Activated CD8-positive, alpha-beta T cell treated with anti-CD3 and anti-CD28 coated beads, Interleukin-2, amount 10 ng/mL, durations not matched to agents 7 days and 5 days (primary cell): ENCODE measurements at regions not wholly inside any gene's neighbourhood (a gene's known extent, or its start where the extent isn't known, plus 50 kb on each side); places are given as distances from the start of the nearest gene placed in this dataset.

Experiments used
- ATAC-seq: fragments of 150-1000 bp; cut with Tn5 transposase; one replicate; pipeline ENCODE4 v1.10.0; 2021; ENCODE audit warnings: moderate library complexity
- CTCF ChIA-PET: fragments of 350-600 bp; sonication (Branson Sonifier 250); formaldehyde crosslinking; loops from one replicate; lab custom pipeline; 2021; ENCODE audit warnings: antibody characterized with exemption; lab: Charles Lee
- POLR2A ChIA-PET: fragments of 350-600 bp; sonication (Branson Sonifier 250); formaldehyde crosslinking; loops from one replicate; lab custom pipeline; 2021; ENCODE audit warnings: antibody characterized with exemption; lab: Charles Lee
- DNase-seq: peaks from one replicate; pipeline ENCODE4 v3.0.0-alpha.2; 2020
- H3K27ac Mint-ChIP-seq: one replicate; pipeline ENCODE4 v1.8.0; 2021; ENCODE audit warnings: mild to moderate bottlenecking, mixed read lengths
- H3K27me3 Mint-ChIP-seq: one replicate; pipeline ENCODE4 v1.8.0; 2021; ENCODE audit warnings: low read depth, mixed read lengths
- H3K36me3 Mint-ChIP-seq: one replicate; pipeline ENCODE4 v1.8.0; 2021; ENCODE audit warnings: low read depth, mixed read lengths
- H3K4me1 Mint-ChIP-seq: one replicate; pipeline ENCODE4 v1.8.0; 2021; ENCODE audit warnings: low read depth, mixed read lengths
- H3K4me3 Mint-ChIP-seq: one replicate; pipeline ENCODE4 v1.8.0; 2021; ENCODE audit warnings: mild to moderate bottlenecking, mixed read lengths
- H3K9me3 Mint-ChIP-seq: one replicate; pipeline ENCODE4 v1.8.0; 2022; ENCODE audit warnings: mixed read lengths; ENCODE audit not compliant: insufficient read depth

DNA sequence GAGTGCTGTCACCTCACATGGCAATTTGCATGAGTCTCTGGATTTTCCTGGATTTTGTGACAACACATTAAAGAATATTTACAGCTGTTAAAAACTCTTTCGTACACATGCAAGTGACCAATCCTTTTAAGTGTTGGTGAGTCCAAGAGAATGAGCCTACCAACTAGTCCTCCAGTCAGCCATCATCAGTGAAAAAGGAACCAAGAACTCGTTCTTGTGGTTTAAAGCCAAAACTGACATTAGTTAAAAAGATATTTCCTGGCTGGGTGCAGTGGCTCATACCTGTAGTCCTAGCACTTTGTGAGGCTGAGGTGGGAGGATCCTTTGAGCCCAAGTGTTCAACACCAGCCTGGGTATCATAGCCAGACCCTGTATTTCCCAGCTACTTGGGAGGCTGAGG is 215.4 kb upstream of the ITGA4 start:
- peaks cover 28% of the 10 kb centered on the region for H3K36me3 Mint-ChIP-seq
- no peak overlapping the region for H3K4me3 Mint-ChIP-seq
- H3K4me1 Mint-ChIP-seq, result peaks cover 41% of the 10 kb centered on the region
- no peak for DNase-seq
- ATAC-seq, result peak; percentile 67
- CTCF ChIA-PET, result interaction anchor here (0.9 to 1.6 kb wide), 4 partner anchors 19 to 137 kb away, joined by 3 to 4 read pairs (median 3); no protein-coding TSS in a partner anchor
- H3K9me3 Mint-ChIP-seq, result no peaks in the 10 kb centered on the region
- H3K27ac Mint-ChIP-seq, result peak overlapping the region; percentile 51
- POLR2A ChIA-PET, result interaction anchor here (1.3 kb wide), 1 partner anchor 137 kb away, joined by 3 read pairs; no protein-coding TSS in a partner anchor
- no peaks in the 10 kb centered on the region for H3K27me3 Mint-ChIP-seq

DNA sequence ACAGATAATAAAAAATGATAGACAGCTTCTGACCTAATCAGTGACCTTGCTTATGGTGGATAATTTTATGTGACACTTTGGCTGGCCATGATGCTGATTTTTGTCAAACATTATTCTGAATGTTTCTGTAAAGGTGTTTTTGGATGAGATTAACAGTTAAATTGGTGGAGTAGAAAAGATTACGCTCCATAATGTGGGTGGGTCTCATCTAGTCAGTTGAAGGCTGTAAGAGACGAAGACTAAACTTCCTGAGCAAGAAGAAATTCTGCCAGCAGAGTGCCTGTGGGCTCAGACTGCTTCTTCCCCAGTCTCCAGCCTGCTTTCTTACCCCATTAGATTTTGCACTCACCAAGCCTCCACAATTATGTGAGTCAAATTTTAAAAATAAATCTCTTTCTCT is 214.9 kb upstream of the ITGA4 start:
- no peak overlapping the region for H3K27ac Mint-ChIP-seq
- no peaks in the 10 kb centered on the region for H3K9me3 Mint-ChIP-seq
- ATAC-seq (no peak), DNase-seq (no peak)
- peaks cover 36% of the 10 kb centered on the region for H3K4me1 Mint-ChIP-seq
- peaks cover 25% of the 10 kb centered on the region for H3K36me3 Mint-ChIP-seq
- no peak overlapping the region for H3K4me3 Mint-ChIP-seq
- ChIA-PET CTCF (interaction anchor here (0.9 to 1.3 kb wide), 3 partner anchors 18 to 137 kb away, joined by 3 to 4 read pairs (median 3); no protein-coding TSS in a partner anchor), POLR2A (no interaction called here)
- no peaks in the 10 kb centered on the region for H3K27me3 Mint-ChIP-seq

- ATAC-seq (no peak), DNase-seq (no peak)
- no peak overlapping the region for H3K27ac Mint-ChIP-seq
- no peak overlapping the region for H3K4me3 Mint-ChIP-seq
- H3K36me3 Mint-ChIP-seq, result peaks cover 25% of the 10 kb centered on the region
- no peaks in the 10 kb centered on the region for H3K9me3 Mint-ChIP-seq
- no peaks in the 10 kb centered on the region for H3K27me3 Mint-ChIP-seq
- peaks cover 36% of the 10 kb centered on the region for H3K4me1 Mint-ChIP-seq
- CTCF ChIA-PET, result interaction anchor here (1.1 kb wide), 1 partner anchor 138 kb away, joined by 3 read pairs; no protein-coding TSS in a partner anchor
- POLR2A ChIA-PET, result interaction anchor here (0.7 kb wide), 1 partner anchor 9 kb away, joined by 3 read pairs; no protein-coding TSS in a partner anchor
These were observed 213.9 kb upstream of the ITGA4 start for GRCh38 chr2:181243319-181243718.

DNA sequence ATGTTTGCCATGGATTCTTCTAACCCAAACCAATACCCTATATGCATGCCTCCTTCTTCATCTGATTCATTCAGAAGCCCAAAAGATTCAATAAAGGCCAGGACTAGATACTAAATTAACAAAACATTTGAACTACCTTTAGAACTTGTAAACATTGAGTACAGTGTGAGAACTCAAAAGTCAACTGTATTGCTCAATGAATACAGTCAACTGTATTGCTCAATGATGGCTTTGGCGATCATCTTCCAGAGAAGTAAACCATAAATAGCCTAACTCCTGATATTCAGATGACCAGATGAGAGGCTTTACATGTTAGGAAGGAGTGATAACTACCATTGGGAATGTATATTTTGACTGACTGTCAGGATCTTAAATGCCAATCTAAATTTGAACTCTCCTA is 206.5 kb upstream of the ITGA4 start:
- Mint-ChIP-seq H3K9me3 (peaks cover 4% of the 10 kb centered on the region), H3K36me3 (peaks cover 19% of the 10 kb centered on the region), H3K4me1 (peaks cover 16% of the 10 kb centered on the region), H3K4me3 (no peak overlapping the region), H3K27ac (no peak overlapping the region), H3K27me3 (no peaks in the 10 kb centered on the region)
- DNase-seq (no peak), ATAC-seq (no peak)
- ChIA-PET POLR2A (no interaction called here), CTCF (no interaction called here)

- peaks cover 16% of the 10 kb centered on the region for H3K4me1 Mint-ChIP-seq
- DNase-seq (no peak), ATAC-seq (no peak)
- POLR2A ChIA-PET, result interaction anchor here (0.6 kb wide), 1 partner anchor 9 kb away, joined by 3 read pairs; no protein-coding TSS in a partner anchor
- H3K27ac Mint-ChIP-seq, result no peak overlapping the region
- no peaks in the 10 kb centered on the region for H3K27me3 Mint-ChIP-seq
- peaks cover 15% of the 10 kb centered on the region for H3K36me3 Mint-ChIP-seq
- CTCF ChIA-PET, result interaction anchor here (1.1 kb wide), 1 partner anchor 12 kb away, joined by 3 read pairs; no protein-coding TSS in a partner anchor
- peaks cover 8% of the 10 kb centered on the region for H3K9me3 Mint-ChIP-seq
- H3K4me3 Mint-ChIP-seq, result no peak overlapping the region
These were observed 204.7 kb upstream of the ITGA4 start for GRCh38 chr2:181252262-181253148.

- ATAC-seq (no peak), DNase-seq (no peak)
- H3K9me3 Mint-ChIP-seq, result peaks cover 8% of the 10 kb centered on the region
- ChIA-PET POLR2A (no interaction called here), CTCF (interaction anchor here (1.1 to 1.3 kb wide), 2 partner anchors 9 to 13 kb away, joined by 3 to 4 read pairs; no protein-coding TSS in a partner anchor)
- H3K4me1 Mint-ChIP-seq, result peaks cover 16% of the 10 kb centered on the region
- H3K27ac Mint-ChIP-seq, result no peak overlapping the region
- no peak overlapping the region for H3K4me3 Mint-ChIP-seq
- no peaks in the 10 kb centered on the region for H3K27me3 Mint-ChIP-seq
- peaks cover 11% of the 10 kb centered on the region for H3K36me3 Mint-ChIP-seq
These were observed 203.7 kb upstream of the ITGA4 start for GRCh38 chr2:181253438-181253837.

DNA sequence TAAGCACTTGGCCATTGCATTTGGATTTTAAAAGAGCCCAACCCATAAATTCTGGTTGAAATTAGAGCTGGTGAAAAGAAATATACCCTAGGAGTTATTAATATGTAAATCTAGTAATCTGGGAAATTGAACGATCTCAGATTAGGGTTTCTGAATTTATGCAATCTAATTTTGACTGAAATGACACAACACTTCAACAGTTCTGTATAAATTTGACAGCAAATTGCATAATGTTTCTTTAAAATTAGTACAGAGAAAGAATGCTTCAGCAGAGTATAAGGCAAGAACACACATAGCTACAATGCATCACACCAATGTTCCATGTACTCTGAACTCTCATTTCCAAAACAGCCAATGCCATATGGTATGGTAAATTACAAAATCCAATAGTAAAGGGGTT is 201.5 kb upstream of the ITGA4 start:
- Mint-ChIP-seq H3K27me3 (no peaks in the 10 kb centered on the region), H3K27ac (no peak overlapping the region), H3K4me1 (peaks cover 16% of the 10 kb centered on the region), H3K36me3 (peaks cover 11% of the 10 kb centered on the region), H3K4me3 (no peak overlapping the region), H3K9me3 (peaks cover 4% of the 10 kb centered on the region)
- DNase-seq, result no peak
- ATAC-seq, result no peak
- POLR2A ChIA-PET, result interaction anchor here (1.0 kb wide), 1 partner anchor 69 kb away, joined by 3 read pairs; no protein-coding TSS in a partner anchor
- CTCF ChIA-PET, result interaction anchor here (1.1 to 1.2 kb wide), 2 partner anchors 12 to 21 kb away, joined by 3 to 4 read pairs; no protein-coding TSS in a partner anchor

DNA sequence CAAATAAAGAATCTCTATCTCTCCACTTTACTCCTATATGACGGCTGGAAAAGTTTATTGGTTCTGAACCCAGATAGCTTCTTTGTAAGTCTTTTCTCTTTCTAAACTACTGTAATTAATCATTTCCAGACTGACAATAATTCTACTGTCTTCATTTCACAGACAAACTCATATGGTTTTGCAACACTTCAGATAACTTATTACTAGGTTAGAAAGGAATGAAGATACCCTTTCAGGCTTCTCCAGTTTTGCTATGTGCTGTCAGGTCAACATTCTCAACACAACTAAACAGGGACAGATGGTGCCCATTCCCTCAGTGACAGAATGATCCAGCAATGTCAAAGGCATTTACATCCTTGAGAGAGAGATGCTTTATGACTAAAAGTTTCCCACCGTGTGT is 198.5 kb upstream of the ITGA4 start:
- ATAC-seq (no peak), DNase-seq (no peak)
- Mint-ChIP-seq H3K4me1 (no peaks in the 10 kb centered on the region), H3K27me3 (no peaks in the 10 kb centered on the region), H3K36me3 (peaks cover 9% of the 10 kb centered on the region), H3K9me3 (peaks cover 4% of the 10 kb centered on the region), H3K4me3 (no peak overlapping the region), H3K27ac (no peak overlapping the region)
- POLR2A ChIA-PET, result interaction anchor here (1.5 kb wide), 1 partner anchor 198 kb away, joined by 3 read pairs; the partner anchor contains the start of gene ITGA4
- CTCF ChIA-PET, result interaction anchor here (1.6 to 3.0 kb wide), 2 partner anchors 11 to 22 kb away, joined by 6 to 13 read pairs; no protein-coding TSS in a partner anchor

DNA sequence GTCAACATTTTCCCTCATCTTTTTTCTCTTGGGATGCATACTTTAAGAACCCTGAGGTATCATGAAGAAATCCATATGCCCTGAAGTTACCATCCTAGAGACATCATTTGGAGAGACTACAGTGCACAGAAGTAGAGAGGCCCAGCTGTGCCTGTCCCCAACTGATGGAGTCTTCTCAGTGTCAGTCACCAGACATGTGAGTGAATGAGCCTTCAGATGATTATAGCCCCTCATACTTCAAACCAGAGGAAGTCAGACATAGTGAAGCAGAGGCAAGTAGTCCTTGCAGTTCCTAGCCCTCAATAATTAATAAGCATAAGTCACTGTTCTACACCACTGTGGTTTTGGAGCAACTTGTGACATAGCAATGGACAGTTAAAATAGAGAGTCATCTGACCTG is 194.4 kb upstream of the ITGA4 start:
- no peak for DNase-seq
- Mint-ChIP-seq H3K27ac (no peak overlapping the region), H3K4me1 (peaks cover 1% of the 10 kb centered on the region), H3K27me3 (no peaks in the 10 kb centered on the region), H3K36me3 (peaks cover 16% of the 10 kb centered on the region), H3K4me3 (no peak overlapping the region), H3K9me3 (no peaks in the 10 kb centered on the region)
- no peak for ATAC-seq
- ChIA-PET POLR2A (no interaction called here), CTCF (no interaction called here)

DNA sequence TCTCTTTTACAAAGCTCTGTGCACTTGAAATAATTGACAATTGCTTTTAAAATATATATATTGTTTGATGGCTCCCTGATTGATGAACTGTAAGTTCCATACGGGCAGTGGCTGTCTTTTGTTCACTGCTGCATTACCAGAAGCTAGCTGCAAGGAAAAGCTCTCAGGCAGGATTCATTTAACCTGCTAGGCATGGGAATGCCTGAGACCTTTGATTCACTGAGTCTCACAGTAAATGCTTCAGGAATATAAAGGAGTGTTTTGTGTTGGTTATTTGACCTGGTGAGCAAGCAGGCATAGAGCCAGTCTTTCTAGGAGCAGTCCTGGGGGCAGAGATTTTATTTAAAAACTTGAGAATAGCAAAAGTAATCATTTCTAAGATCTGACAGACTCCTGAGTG is 193.2 kb upstream of the ITGA4 start:
- POLR2A ChIA-PET, result no interaction called here

DNA sequence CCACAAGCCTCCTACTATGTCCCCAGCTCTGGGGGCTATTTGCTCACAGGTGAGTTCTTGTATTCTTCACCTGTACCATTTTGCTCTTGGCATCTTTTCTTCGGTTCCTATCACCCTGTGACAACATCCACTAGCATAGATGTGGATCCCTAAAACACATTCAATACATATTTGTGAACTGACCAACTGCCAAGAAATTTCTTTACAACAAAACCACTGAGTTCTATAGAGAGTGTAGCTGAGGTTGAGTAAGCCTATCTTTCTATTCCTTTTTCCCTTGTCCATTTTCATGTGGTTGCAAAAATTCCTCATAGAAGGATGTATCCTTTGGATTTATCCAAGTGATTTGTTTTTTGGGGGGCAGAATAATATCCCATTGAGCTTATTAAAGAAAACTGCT is 192.7 kb upstream of the ITGA4 start:
- Mint-ChIP-seq H3K4me3 (no peak overlapping the region), H3K4me1 (peaks cover 9% of the 10 kb centered on the region), H3K27ac (no peak overlapping the region), H3K9me3 (no peaks in the 10 kb centered on the region), H3K27me3 (no peaks in the 10 kb centered on the region), H3K36me3 (peaks cover 21% of the 10 kb centered on the region)
- ChIA-PET CTCF (no interaction called here), POLR2A (no interaction called here)
- DNase-seq, result no peak
- ATAC-seq, result no peak

More for the DNA sequence above, 193.2 kb upstream of the ITGA4 start:
- Mint-ChIP-seq H3K27me3 (no peaks in the 10 kb centered on the region), H3K36me3 (peaks cover 19% of the 10 kb centered on the region), H3K9me3 (no peaks in the 10 kb centered on the region), H3K4me1 (peaks cover 9% of the 10 kb centered on the region), H3K4me3 (no peak overlapping the region), H3K27ac (no peak overlapping the region)
- ATAC-seq (no peak), DNase-seq (no peak)
- CTCF ChIA-PET, result no interaction called here

- Mint-ChIP-seq H3K27me3 (no peaks in the 10 kb centered on the region), H3K9me3 (no peaks in the 10 kb centered on the region), H3K4me3 (no peak overlapping the region), H3K27ac (no peak overlapping the region), H3K36me3 (peaks cover 22% of the 10 kb centered on the region), H3K4me1 (peaks cover 12% of the 10 kb centered on the region)
- POLR2A ChIA-PET, result no interaction called here
- CTCF ChIA-PET, result interaction anchor here (1.0 to 1.4 kb wide), 4 partner anchors 10 to 200 kb away, joined by 3 read pairs; no protein-coding TSS in a partner anchor
- ATAC-seq (no peak), DNase-seq (no peak)
These were observed 190.6 kb upstream of the ITGA4 start for GRCh38 chr2:181266614-181267013.
